ENCODE measurements at regions not wholly inside any gene's neighbourhood (a gene's known extent, or its start where the extent isn't known, plus 50 kb on each side); places are given as distances from the start of the nearest gene placed in this dataset.

- TF ChIP-seq JUN (IDR thresholded peaks at IDR 0.05; ENCODE audit: borderline replicate concordance, insufficient read depth, insufficient read length, low read depth) (no peak), GATA2 (IDR thresholded peaks at IDR 0.05; ENCODE audit: insufficient read depth, insufficient read length, low read depth, low read length) (no peak), CTCF (IDR thresholded peaks at IDR 0.05; ENCODE audit: extremely low read depth in 1 of 2, insufficient read depth in 1 of 2, low read depth in 1 of 2, low read length in 2 of 2) (no peak), MAX (IDR thresholded peaks at IDR 0.05; ENCODE audit: insufficient read depth, insufficient read length) (no peak), FOS (IDR thresholded peaks at IDR 0.05; ENCODE audit: borderline replicate concordance, insufficient read depth, low read length) (no peak), MYC (IDR thresholded peaks at IDR 0.05; ENCODE audit: low read depth, low read length) (no peak), EZH2 (IDR thresholded peaks at IDR 0.05; ENCODE audit: borderline replicate concordance, low read depth, low read length, severe bottlenecking) (no peak), POLR2A (IDR thresholded peaks at IDR 0.05; ENCODE audit: low read depth, low read length) (no peak), POLR2AphosphoS5 (IDR thresholded peaks at IDR 0.05; ENCODE audit: insufficient read depth, low read depth, low read length) (no peak)
- Histone ChIP-seq H3K9me1 (replicated peaks; ENCODE audit: control insufficient read depth, extremely low read depth, insufficient read depth, low read length) (no peaks in the 10 kb centered on the region), H3K79me2 (ENCODE audit: control insufficient read depth, insufficient read depth, low read length) (no peaks in the 10 kb centered on the region), H3K27me3 (ENCODE audit: control insufficient read depth in 2 of 2, insufficient read depth in 2 of 2, low read length in 2 of 2) (peaks cover 8 to 16% of the 10 kb centered on the region in 2 experiments), H3K4me1 (ENCODE audit: control insufficient read depth, extremely low read depth, insufficient read depth, low read length) (peaks cover 2% of the 10 kb centered on the region), H3K9ac (replicated peaks; ENCODE audit: extremely low read depth, insufficient read depth, low read length) (no peak overlapping the region), H3K27ac (ENCODE audit: insufficient read depth, low read depth, low read length) (no peak overlapping the region), H3K36me3 (ENCODE audit: control insufficient read depth in 2 of 2, extremely low read depth in 1 of 2, insufficient read depth in 2 of 2, low read length in 2 of 2) (no peaks in the 10 kb centered on the region), H3K4me3 (replicated peaks in 1 of 3; ENCODE audit: insufficient read depth in 1 of 3, low read depth in 1 of 3, low read length in 3 of 3) (no peak overlapping the region), H4K20me1 (replicated peaks; ENCODE audit: control insufficient read depth, extremely low read depth, insufficient read depth, low read length) (no peaks in the 10 kb centered on the region), H2AFZ (ENCODE audit: low read depth, low read length) (no peak overlapping the region), H3K9me3 (replicated peaks; ENCODE audit: control insufficient read depth, insufficient read depth, low read length) (no peaks in the 10 kb centered on the region), H3K4me2 (ENCODE audit: insufficient read depth, low read length) (no peak overlapping the region)
- no peak for FAIRE-seq
- intact Hi-C loops (cut with micrococcal nuclease): no loop called here
- ChIA-PET POLR2A (no interaction called here), CTCF (interaction anchor here (1.8 to 2.2 kb wide), 2 partner anchors 333 to 617 kb away, joined by 6 to 13 read pairs; no protein-coding TSS in a partner anchor)
- BruUV-seq (replicated peaks): no TSS peak
- dilution Hi-C loops (cut with MboI; ENCODE audit: extremely low pct_ligation_motif_present, low sequenced_read_pairs): no loop called here
- DNase-seq (ENCODE audit: low read depth, low spot score): peak; percentile 61
Observed at GRCh38 chr21:35506771-35507170, 457.7 kb upstream of the RUNX1 start.

Measured in endothelial cell of umbilical vein (primary cell).